HepG2 (cell line): ENCODE measurements at regions not wholly inside any gene's neighbourhood (a gene's known extent, or its start where the extent isn't known, plus 50 kb on each side); places are given as distances from the start of the nearest gene placed in this dataset.

Source experiments
- BCL6 ChIP-seq: IDR thresholded peaks from 2 replicates; pipeline ENCODE4 v1.6.1; 2016; ENCODE audit warnings: missing genetic modification reagents, missing compliant biosample characterization
- BRCA1 ChIP-seq: sonication (generic); formaldehyde crosslinking; IDR thresholded peaks from 2 replicates; pipeline ENCODE4 v1.4.0; 2020; ENCODE audit warnings: missing genetic modification reagents
- DNMT3B ChIP-seq: conservative IDR thresholded peaks from 2 replicates; pipeline ENCODE4 v1.6.1; 2016; ENCODE audit warnings: missing biosample characterization, control low read depth
- FOXA3 ChIP-seq: IDR thresholded peaks from 2 replicates; pipeline ENCODE4 v1.6.1; 2016; ENCODE audit warnings: missing genetic modification reagents, missing compliant biosample characterization
- MYNN ChIP-seq: sonication (generic); formaldehyde crosslinking; IDR thresholded peaks from 2 replicates; pipeline ENCODE4 v1.4.0; 2020; ENCODE audit warnings: mild to moderate bottlenecking, low read depth, missing genetic modification reagents
- NCOR1 ChIP-seq: fragments of 200-600 bp; sonication (generic); IDR thresholded peaks from 2 replicates; pipeline ENCODE4 v1.7.0; 2017; ENCODE audit warnings: antibody characterized with exemption, low read length, borderline replicate concordance
- NFKBIZ ChIP-seq: IDR thresholded peaks from 2 replicates; pipeline ENCODE4 v1.6.1; 2018; ENCODE audit warnings: missing genetic modification reagents, missing compliant biosample characterization
- NFYB ChIP-seq: sonication (generic); formaldehyde crosslinking; IDR thresholded peaks from 2 replicates; pipeline ENCODE4 v1.4.0; 2020; ENCODE audit warnings: missing genetic modification reagents
- ONECUT2 ChIP-seq: sonication (generic); formaldehyde crosslinking; IDR thresholded peaks from 2 replicates; pipeline ENCODE4 v1.4.0; 2020; ENCODE audit warnings: missing genetic modification reagents
- THAP11 ChIP-seq: IDR thresholded peaks from 2 replicates; pipeline ENCODE4 v1.6.1; 2016; ENCODE audit warnings: missing biosample characterization, missing genetic modification reagents
- ZFYVE20 ChIP-seq: sonication (generic); formaldehyde crosslinking; IDR thresholded peaks from 2 replicates; pipeline ENCODE4 v1.8.0; 2023; ENCODE audit warnings: low read depth, mild to moderate bottlenecking, moderate library complexity, missing genetic modification reagents, borderline replicate concordance
- ZMYM3 ChIP-seq: sonication (generic); formaldehyde crosslinking; IDR thresholded peaks from 2 replicates; pipeline ENCODE4 v1.5.1; 2020; ENCODE audit warnings: mild to moderate bottlenecking, missing genetic modification reagents
- ZNF230 ChIP-seq: sonication (generic); formaldehyde crosslinking; IDR thresholded peaks from 2 replicates; pipeline ENCODE4 v1.4.0; 2020; ENCODE audit warnings: mild to moderate bottlenecking, missing genetic modification reagents
- ZNF329 ChIP-seq: sonication (generic); formaldehyde crosslinking; IDR thresholded peaks from 2 replicates; pipeline ENCODE4 v1.9.0; 2021; ENCODE audit warnings: low read depth, mild to moderate bottlenecking, missing genetic modification reagents
- ZNF451 ChIP-seq: sonication (generic); formaldehyde crosslinking; IDR thresholded peaks from 2 replicates; pipeline ENCODE4 v1.5.0; 2020; ENCODE audit warnings: mild to moderate bottlenecking, missing genetic modification reagents
- ZNF614 ChIP-seq: IDR thresholded peaks from 2 replicates; pipeline ENCODE4 v1.6.1; 2018; ENCODE audit warnings: missing biosample characterization, missing genetic modification reagents, inconsistent platforms, borderline replicate concordance
- ZNF644 ChIP-seq: IDR thresholded peaks from 2 replicates; pipeline ENCODE4 v1.6.1; 2016; ENCODE audit warnings: low read depth
- ZNF7 ChIP-seq: IDR thresholded peaks from 2 replicates; pipeline ENCODE4 v1.6.1; 2016; ENCODE audit warnings: missing biosample characterization, missing genetic modification reagents
- ZNF720 ChIP-seq: sonication (generic); formaldehyde crosslinking; IDR thresholded peaks from 2 replicates; pipeline ENCODE4 v1.4.0; 2020; ENCODE audit warnings: missing genetic modification reagents
- ZNF749 ChIP-seq: sonication (generic); formaldehyde crosslinking; IDR thresholded peaks from 2 replicates; pipeline ENCODE4 v1.8.0; 2022; ENCODE audit warnings: mild to moderate bottlenecking, missing genetic modification reagents, moderate library complexity, borderline replicate concordance
- TF ChIP-seq, protein P1 (sequence below): sonication (generic); formaldehyde crosslinking; conservative IDR thresholded peaks from 2 replicates; pipeline ENCODE4 v1.4.0; 2020; ENCODE audit warnings: missing genetic modification reagents
- TF ChIP-seq, protein P2 (sequence below): sonication (generic); IDR thresholded peaks from 2 replicates; pipeline ENCODE4 v1.6.1; 2016; ENCODE audit warnings: low read depth, borderline replicate concordance
- TF ChIP-seq, protein P3 (sequence below): IDR thresholded peaks from 2 replicates; pipeline ENCODE4 v1.6.1; 2012; ENCODE audit warnings: low read length, improper control_type of control experiment
- TF ChIP-seq, protein P4 (sequence below): sonication (generic); formaldehyde crosslinking; IDR thresholded peaks from 2 replicates; pipeline ENCODE4 v1.5.0; 2020; ENCODE audit warnings: mild to moderate bottlenecking, missing genetic modification reagents

DNA sequence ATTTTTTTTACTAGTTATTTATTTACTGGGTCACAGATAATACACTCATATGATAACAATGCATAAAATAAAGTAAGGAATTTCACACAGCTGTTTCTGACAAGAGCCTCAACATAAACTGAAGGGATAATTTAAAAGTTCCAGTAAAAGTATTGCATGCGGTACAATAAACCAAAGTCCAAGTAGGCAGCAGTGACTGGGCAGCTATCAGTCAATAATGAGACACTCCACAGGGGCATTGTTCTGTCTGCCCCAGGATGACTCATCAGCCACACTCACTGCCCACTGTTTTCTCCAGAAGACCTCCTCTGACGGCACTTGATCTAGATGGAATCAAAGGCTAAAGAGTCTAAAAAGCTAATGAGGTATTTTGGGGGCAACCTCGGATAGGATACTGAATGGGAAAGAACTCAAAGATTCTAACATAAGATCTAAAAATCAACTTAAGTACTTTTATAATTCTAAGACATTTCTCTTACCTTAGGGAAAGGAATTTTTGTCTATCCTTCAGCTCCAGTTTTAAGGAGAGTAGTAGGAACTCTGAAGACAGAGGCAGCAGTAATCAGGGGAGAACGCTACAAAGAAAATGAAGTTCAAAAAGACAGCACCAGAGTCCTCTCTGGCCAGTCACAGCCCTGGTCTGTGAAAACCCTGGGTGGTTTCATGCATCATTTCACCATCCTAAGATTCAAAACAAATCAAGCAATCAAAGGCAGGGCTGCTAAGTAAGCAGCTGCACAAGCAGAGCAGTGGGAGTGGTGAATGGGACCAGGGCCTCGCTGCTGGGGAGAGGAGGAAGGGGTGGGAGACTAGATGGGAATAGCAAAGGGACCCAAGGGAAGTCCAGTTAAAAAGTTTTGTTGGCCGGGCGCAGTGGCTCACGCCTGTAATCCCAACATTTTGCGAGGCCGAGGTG is 175.1 kb downstream of the AVL9 start (continued):
- TF ChIP-seq ZNF614 (CRISPR knock-in tag) (peak; percentile 90), ZNF720 (CRISPR knock-in tag) (no peak), NFKBIZ (CRISPR knock-in tag) (peak; percentile 78), DNMT3B (no peak), ZMYM3 (no peak), ONECUT2 (CRISPR knock-in tag) (peak; percentile 84), ZNF749 (CRISPR knock-in tag) (no peak), ZNF230 (no peak), NFYB (CRISPR knock-in tag) (no peak), ZNF451 (CRISPR knock-in tag) (no peak), BCL6 (CRISPR knock-in tag) (peak; percentile 73), FOXA3 (peak; percentile 91), ZFYVE20 (CRISPR knock-in tag) (no peak), MYNN (CRISPR knock-in tag) (no peak), ZNF329 (CRISPR knock-in tag) (no peak), NCOR1 (peak; percentile 84), ZNF7 (CRISPR knock-in tag) (peak; percentile 34; the same call in 1 of the 2 replicates), BRCA1 (0 out of 2 replicates have a peak, but pooled peaks have one; percentile 76), ZNF644 (peak; percentile 62; the same call in 1 of the 2 replicates), THAP11 (peak; percentile 69)
- TF ChIP-seq, protein P1, sequence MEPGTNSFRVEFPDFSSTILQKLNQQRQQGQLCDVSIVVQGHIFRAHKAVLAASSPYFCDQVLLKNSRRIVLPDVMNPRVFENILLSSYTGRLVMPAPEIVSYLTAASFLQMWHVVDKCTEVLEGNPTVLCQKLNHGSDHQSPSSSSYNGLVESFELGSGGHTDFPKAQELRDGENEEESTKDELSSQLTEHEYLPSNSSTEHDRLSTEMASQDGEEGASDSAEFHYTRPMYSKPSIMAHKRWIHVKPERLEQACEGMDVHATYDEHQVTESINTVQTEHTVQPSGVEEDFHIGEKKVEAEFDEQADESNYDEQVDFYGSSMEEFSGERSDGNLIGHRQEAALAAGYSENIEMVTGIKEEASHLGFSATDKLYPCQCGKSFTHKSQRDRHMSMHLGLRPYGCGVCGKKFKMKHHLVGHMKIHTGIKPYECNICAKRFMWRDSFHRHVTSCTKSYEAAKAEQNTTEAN (CRISPR knock-in tag): peak; percentile 72; the same call in 1 of the 2 replicates
- TF ChIP-seq, protein P2, sequence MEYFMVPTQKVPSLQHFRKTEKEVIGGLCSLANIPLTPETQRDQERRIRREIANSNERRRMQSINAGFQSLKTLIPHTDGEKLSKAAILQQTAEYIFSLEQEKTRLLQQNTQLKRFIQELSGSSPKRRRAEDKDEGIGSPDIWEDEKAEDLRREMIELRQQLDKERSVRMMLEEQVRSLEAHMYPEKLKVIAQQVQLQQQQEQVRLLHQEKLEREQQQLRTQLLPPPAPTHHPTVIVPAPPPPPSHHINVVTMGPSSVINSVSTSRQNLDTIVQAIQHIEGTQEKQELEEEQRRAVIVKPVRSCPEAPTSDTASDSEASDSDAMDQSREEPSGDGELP: peak; percentile 81
- TF ChIP-seq, protein P3, sequence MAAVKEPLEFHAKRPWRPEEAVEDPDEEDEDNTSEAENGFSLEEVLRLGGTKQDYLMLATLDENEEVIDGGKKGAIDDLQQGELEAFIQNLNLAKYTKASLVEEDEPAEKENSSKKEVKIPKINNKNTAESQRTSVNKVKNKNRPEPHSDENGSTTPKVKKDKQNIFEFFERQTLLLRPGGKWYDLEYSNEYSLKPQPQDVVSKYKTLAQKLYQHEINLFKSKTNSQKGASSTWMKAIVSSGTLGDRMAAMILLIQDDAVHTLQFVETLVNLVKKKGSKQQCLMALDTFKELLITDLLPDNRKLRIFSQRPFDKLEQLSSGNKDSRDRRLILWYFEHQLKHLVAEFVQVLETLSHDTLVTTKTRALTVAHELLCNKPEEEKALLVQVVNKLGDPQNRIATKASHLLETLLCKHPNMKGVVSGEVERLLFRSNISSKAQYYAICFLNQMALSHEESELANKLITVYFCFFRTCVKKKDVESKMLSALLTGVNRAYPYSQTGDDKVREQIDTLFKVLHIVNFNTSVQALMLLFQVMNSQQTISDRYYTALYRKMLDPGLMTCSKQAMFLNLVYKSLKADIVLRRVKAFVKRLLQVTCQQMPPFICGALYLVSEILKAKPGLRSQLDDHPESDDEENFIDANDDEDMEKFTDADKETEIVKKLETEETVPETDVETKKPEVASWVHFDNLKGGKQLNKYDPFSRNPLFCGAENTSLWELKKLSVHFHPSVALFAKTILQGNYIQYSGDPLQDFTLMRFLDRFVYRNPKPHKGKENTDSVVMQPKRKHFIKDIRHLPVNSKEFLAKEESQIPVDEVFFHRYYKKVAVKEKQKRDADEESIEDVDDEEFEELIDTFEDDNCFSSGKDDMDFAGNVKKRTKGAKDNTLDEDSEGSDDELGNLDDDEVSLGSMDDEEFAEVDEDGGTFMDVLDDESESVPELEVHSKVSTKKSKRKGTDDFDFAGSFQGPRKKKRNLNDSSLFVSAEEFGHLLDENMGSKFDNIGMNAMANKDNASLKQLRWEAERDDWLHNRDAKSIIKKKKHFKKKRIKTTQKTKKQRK: no peak
- TF ChIP-seq, protein P4, sequence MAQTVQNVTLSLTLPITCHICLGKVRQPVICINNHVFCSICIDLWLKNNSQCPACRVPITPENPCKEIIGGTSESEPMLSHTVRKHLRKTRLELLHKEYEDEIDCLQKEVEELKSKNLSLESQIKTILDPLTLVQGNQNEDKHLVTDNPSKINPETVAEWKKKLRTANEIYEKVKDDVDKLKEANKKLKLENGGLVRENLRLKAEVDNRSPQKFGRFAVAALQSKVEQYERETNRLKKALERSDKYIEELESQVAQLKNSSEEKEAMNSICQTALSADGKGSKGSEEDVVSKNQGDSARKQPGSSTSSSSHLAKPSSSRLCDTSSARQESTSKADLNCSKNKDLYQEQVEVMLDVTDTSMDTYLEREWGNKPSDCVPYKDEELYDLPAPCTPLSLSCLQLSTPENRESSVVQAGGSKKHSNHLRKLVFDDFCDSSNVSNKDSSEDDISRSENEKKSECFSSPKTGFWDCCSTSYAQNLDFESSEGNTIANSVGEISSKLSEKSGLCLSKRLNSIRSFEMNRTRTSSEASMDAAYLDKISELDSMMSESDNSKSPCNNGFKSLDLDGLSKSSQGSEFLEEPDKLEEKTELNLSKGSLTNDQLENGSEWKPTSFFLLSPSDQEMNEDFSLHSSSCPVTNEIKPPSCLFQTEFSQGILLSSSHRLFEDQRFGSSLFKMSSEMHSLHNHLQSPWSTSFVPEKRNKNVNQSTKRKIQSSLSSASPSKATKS (CRISPR knock-in tag): no peak
